ENCODE measurements at regions not wholly inside any gene's neighbourhood (a gene's known extent, or its start where the extent isn't known, plus 50 kb on each side); places are given as distances from the start of the nearest gene placed in this dataset.
"Not testable (repeated sequence)": the region's sequence is repeated elsewhere in the genome, so short reads cannot be mapped to it uniquely, and the experiment has no call there.

DNA sequence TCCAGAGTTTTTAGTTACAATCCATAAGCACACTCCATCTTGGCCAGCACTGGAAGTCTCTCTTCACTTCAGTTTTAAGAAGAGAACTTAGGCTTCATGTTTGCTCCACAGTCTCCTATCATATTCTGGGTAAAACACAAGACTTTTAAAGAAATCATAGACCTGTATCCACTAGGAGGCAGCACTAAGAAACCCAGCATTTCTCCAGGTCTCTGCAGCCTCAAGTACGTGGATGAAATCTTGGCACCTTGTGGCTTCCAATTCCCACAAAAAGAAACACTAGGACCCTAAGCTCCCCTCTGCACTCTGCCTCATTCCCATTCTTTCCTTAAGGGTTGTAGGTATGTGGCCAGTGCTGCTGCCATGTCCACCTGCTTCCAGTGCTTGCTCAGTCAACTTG is 367.3 kb upstream of the CASK start:
- DNase-seq, result peak in 1 of 2 experiments; percentile 4

DNA sequence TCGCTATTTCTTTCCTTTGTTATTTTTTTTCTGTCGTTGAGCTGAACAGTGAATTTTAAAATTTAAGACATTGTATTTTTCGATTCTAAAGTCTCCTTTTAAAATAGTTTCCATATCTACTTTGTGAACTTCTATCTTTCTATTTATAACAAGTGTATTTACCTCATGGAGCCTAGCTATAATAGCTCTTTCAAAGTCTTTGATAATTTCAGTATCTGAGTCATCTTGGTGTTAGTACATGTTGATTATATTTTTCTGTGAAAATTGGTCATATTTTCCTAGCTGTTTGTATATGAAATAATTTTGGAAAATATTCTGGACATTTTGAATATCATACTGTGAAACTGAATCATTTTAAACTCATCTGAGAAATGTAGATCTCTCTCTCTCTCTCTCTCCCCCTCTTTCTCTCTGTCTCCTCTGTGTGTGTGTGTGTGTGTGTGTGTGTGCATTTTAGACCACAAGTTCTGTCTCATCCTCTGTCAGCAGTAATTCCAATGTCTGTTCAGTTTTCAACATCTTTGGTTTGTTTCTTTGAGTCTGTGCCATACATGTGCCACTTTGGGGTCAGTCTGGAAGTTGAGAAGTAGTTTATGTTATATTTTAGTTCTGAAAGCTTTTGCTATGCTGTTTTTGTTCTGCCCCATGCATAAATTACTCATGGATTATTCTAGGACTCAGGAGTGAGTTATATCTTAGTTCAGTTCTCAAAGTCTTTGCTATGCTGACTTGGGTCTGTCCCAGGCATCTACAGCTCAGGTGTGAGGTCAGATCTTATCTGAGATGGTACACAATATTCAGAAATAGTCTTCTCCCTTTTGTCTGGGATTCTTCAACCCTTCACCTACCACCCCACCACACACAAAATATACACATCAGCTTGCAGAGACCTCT is 366.4 kb upstream of the CASK start:
- DNase-seq, result no peak

GRCh38 chrX:42285681-42286080 is 362.3 kb upstream of the CASK start:
- DNase-seq, result not testable (repeated sequence)

- DNase-seq, result no peak
Measured at GRCh38 chrX:42276982-42277690, 353.8 kb upstream of the CASK start.

- DNase-seq, result no peak
Measured at GRCh38 chrX:42274151-42274550, 350.8 kb upstream of the CASK start.

GRCh38 chrX:42273387-42273786 is 350.0 kb upstream of the CASK start:
- no peak for DNase-seq

- DNase-seq, result no peak
Measured at GRCh38 chrX:42269186-42269585, 345.8 kb upstream of the CASK start.

- DNase-seq, result no peak
Measured at GRCh38 chrX:42260854-42261253, 337.5 kb upstream of the CASK start.

DNA sequence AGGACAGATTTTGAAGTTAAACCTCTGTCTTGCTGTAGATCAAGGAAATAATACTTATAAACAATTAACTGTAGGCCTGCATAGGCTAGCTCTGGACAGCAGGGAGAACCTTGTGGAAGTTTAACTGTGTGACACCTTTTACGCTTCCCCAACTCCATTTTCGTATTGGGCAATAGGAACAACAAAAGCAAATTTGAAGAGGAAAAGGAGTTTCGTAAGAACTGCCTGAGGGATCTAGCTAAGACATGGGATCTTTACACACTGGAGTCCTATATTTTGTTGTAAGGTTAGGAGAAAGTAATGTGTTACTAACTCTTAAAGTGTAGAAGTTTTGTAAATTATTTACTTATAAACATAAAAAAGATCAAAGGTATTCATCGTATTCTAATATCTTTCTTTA is 324.9 kb upstream of the CASK start:
- DNase-seq, result no peak

- no peak for DNase-seq
Measured at GRCh38 chrX:42247241-42247640, 323.9 kb upstream of the CASK start.

- DNase-seq, result no peak
Measured at GRCh38 chrX:42246814-42247213, 323.5 kb upstream of the CASK start.

- no peak for DNase-seq
Measured at GRCh38 chrX:42242004-42242403, 318.6 kb upstream of the CASK start.

- DNase-seq, result no peak
Measured at GRCh38 chrX:42241421-42241820, 318.1 kb upstream of the CASK start.

DNA sequence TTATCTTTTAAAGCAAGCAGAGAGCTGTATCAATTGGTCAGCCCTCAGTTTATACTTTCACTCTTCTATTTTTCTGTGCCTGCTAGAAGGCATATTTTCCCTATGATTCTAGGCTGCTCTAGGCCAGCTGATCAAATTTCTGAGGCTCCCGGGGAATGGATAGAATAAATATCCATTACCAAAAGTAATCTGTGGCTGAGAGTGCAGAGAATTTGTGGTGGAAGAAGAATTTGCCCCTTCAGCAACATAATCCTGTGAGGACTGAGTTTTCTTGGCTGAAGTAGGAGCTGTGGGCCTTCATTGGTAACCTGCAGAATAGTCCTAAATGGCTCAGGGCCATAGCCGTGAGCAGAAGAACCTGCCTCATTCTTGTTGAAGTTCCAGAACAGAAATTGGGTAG is 314.6 kb upstream of the CASK start:
- no peak for DNase-seq

DNA sequence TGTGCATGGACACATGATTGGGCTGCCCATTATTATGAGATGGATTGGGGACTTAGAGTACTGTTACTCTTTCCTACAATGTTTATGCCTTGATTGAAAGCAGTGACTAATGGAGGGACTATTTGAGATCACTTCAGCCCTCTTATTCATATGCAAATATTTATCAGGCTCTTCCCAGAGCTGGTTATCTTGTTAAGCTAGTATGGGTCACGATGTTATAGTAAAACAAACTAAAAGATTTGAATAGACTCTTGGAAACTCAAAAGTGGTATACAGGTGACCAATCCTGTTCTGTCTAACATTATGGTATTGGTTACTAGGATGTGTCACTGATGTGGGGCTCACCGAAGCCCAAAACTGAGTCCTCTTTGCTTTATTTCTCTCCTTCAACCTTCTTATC is 306.2 kb upstream of the CASK start:
- DNase-seq, result no peak

- DNase-seq, result peak; percentile 25 to 27
Measured at GRCh38 chrX:42220666-42221065, 297.3 kb upstream of the CASK start.

- no peak for DNase-seq
Measured at GRCh38 chrX:42220083-42220482, 296.7 kb upstream of the CASK start.

GRCh38 chrX:42219231-42219630 is 295.9 kb upstream of the CASK start:
- no peak for DNase-seq

DNA sequence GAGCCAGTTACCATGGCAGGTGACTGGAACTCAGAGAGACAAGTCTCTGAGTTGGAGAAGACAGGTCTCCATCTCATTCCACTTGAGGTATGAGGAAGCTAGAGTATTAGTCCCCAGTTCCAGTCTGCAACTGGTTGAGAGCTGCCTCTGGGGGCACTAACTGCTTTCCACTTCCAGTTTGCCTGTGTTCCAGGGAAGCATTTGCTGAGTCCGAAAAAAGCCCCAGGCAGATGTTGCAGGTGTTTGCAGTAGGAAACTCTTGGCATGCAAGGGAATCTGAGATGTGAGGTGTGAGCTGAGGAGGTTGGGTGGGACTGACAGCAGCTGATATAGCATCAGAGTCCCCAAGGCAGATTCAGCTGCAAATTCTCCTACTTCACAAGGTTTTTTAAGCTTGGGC is 272.2 kb upstream of the CASK start:
- DNase-seq, result no peak

DNA sequence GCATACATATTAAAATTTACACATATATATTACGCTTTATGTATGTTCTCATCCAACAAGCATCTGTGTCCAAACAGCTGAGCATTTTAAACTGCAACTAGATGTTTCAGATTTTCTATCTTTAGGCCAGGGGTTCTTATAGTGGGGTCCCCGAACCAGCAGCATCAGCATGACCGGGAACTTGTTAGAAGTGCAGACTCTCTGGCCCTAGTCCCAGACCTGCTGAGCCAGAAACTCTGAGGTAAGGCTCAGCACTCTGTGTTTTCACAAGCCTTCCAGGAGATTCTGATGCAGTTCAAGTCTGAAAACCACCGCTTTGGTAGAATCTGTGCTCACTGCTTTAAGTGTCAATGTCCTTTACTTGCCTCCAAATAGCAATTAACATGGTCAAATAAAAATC is 266.2 kb upstream of the CASK start:
- DNase-seq, result no peak

- no peak for DNase-seq
Measured at GRCh38 chrX:42188730-42189129, 265.4 kb upstream of the CASK start.

GRCh38 chrX:42176789-42177188 is 253.4 kb upstream of the CASK start:
- DNase-seq, result peak in 1 of 2 experiments; percentile 8

DNA sequence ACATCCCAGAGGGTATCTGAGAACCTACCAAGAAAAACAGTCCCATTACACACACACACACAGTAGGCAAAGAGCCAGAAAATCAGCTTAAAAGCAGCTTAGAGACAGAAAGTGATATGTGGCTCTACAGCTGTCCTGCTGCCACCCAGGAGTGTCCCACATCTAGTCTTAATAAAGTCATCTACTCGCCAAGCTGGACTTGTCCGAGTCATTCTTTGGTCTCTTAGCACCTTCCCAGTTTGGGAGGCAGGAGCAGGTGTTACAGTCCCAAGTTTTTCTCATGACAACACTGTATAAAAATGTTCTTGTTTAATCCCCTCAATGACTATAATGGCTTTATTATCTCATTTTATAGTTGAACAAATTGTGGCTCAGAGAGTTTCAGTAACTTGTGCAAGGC is 252.5 kb upstream of the CASK start:
- no peak for DNase-seq

- DNase-seq, result not testable (repeated sequence)
Measured at GRCh38 chrX:42157923-42158322, 234.6 kb upstream of the CASK start.

All from NCI-H526 (cell line).